HG02884 (cell line): ENCODE measurements at regions not wholly inside any gene's neighbourhood (a gene's known extent, or its start where the extent isn't known, plus 50 kb on each side); places are given as distances from the start of the nearest gene placed in this dataset.
"Not testable (repeated sequence)": the region's sequence is repeated elsewhere in the genome, so short reads cannot be mapped to it uniquely, and the experiment has no call there.

Experiments
- ATAC-seq: cut with Tn5 transposase; IDR thresholded peaks from one replicate; pipeline ENCODE4 v1.9.1; 2021; ENCODE audit warnings: mild to moderate bottlenecking, moderate library complexity; ENCODE audit not compliant: unreplicated experiment

DNA sequence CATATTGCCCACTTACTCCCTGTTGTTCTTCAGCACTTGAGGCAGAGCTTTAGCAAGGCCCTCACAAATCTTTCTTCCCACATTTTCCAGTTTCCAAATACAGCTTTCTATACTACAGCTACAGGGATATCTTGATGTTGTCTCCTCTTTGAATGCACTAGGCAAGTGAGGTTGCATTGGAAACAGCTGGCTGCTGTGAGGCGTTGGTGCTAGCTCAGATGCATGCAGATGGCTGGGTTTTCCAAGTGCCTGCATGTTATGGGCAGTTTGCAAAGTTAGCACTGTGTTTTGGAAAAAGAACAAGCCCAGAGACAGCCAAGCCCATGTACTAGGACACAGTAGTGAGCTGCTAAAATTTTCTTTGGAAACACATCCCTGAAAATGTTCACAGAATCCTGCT is 315.1 kb upstream of the RASGEF1B start:
- no peak for ATAC-seq

GRCh38 chr4:81786063-81786763 is 314.5 kb upstream of the RASGEF1B start:
- no peak for ATAC-seq

DNA sequence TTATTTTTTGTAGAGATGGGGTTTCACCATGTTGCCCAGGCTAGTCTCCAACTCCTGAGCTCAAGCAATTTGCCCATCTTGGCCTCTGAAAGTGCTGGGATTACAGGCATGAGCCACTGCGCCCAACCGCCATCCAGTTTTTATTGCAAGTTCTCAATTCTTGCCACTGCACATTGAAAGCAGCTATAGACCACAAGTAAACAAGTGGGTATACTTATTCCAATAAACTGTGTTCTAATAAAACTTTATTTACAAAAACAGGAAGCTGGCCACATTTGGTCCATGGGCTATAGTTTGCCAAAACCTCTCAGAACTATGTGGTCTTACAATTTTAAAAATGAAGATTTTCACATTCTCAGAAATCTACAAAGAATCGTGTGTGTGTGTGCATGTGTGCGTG is 313.6 kb upstream of the RASGEF1B start:
- ATAC-seq = no peak

DNA sequence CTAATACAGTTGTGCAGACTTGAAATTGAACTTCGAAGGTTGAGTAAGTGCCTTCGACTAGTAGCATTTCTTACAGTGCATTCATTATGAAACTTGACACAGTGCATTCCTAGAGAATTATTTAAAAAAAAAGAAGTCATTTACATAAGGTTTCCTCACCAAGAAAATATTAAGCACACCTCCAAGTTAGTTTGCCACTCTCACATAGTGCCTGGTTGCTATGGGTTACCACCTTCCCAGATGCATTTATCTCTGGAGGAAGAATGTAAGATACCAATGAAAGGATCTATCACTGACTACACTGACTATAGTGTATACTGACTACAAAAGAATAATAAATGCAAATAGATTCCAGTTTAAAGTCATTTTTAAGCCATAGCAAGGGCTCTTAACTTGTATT is 311.9 kb upstream of the RASGEF1B start:
- ATAC-seq = no peak

DNA sequence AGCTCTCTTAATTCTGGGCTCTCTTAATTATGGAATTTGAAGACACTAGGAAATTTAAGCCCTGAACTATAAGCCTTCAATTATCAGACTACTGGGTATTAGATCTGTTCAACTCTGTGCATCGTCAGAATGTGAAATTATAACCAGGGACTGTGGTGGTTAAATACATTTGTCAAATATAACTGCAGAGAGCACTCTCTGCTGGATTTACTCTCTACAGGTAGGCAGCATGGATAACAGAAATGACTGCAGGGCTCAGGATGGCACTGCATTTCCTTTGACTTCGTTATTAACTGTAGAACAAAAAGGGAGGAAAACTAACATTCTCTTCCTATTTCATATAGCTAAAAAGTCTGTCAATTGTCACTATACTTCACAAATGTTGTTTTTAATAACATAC is 310.1 kb upstream of the RASGEF1B start:
- no peak for ATAC-seq

GRCh38 chr4:81777718-81778117 is 306.0 kb upstream of the RASGEF1B start:
- ATAC-seq = not testable (repeated sequence)

- no peak for ATAC-seq
These were observed 305.1 kb upstream of the RASGEF1B start for GRCh38 chr4:81776794-81777193.

DNA sequence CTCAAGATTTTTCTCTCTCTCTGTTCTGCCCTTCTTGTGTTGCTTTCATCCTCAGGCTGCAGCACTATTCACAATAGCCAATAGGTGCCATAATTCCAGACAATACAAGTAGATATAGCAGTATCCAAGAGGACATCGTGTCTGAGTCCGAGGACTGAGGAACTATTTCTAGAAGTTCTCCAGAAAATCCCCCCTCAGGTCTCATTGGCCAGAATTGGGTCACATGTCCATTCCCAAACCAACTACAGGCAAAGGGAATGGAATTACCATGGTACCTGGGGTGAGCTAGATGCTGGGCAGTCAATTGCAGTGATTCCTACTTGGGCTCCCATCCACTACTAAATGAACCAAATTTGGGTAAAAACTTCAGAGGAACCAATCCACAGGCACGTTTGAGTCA is 301.9 kb upstream of the RASGEF1B start:
- ATAC-seq = no peak

DNA sequence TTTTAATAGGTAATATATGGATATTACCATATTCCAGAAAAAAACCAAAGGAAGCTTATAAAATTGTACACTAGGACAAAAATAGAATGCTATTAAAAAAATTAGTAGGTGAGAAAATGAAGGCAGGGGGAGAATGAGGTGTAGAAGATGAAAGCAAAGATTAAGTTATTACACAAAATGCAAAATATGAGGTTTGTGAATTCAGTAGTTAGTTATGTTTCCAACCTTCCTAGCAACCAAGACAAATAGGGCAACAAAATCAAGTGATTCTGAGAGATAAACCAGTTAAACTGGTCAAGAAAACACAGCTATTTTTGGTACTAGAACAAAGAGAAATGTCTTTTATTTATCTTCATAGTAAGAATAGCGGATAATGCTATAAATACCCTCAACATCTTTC is 300.0 kb upstream of the RASGEF1B start:
- ATAC-seq = no peak

GRCh38 chr4:81769244-81769643 is 297.5 kb upstream of the RASGEF1B start:
- no peak for ATAC-seq

GRCh38 chr4:81758574-81759264 is 287.0 kb upstream of the RASGEF1B start:
- ATAC-seq = no peak

- ATAC-seq = no peak
These were observed 286.0 kb upstream of the RASGEF1B start for GRCh38 chr4:81757691-81758090.

GRCh38 chr4:81756973-81757372 is 285.3 kb upstream of the RASGEF1B start:
- ATAC-seq = peak; percentile 69

- no peak for ATAC-seq
These were observed 284.3 kb upstream of the RASGEF1B start for GRCh38 chr4:81756042-81756441.

GRCh38 chr4:81754169-81754568 is 282.5 kb upstream of the RASGEF1B start:
- no peak for ATAC-seq

- no peak for ATAC-seq
These were observed 280.0 kb upstream of the RASGEF1B start for GRCh38 chr4:81751531-81752289.

- ATAC-seq = no peak
These were observed 275.7 kb upstream of the RASGEF1B start for GRCh38 chr4:81747242-81747930.

DNA sequence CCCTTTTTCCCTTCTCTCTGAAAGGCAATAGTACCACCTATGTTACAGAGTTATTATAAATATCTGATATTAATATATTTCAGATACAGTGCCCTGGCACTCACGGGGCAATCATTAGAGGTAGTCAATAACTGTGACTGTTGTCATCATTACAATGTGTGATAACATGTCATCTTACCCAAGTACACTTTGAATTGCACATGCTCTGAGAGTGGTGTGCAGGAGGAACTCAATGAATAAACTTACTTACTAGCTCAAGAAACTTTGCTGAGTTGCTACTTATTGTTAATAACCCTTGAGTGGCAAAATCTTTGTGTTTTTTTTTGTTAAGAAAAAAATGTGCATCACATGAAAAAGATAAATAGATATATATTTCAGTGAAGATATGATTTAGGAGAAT is 275.1 kb upstream of the RASGEF1B start:
- ATAC-seq = no peak

- no peak for ATAC-seq
These were observed 274.4 kb upstream of the RASGEF1B start for GRCh38 chr4:81746071-81746470.

- no peak for ATAC-seq
These were observed 273.3 kb upstream of the RASGEF1B start for GRCh38 chr4:81745050-81745449.

DNA sequence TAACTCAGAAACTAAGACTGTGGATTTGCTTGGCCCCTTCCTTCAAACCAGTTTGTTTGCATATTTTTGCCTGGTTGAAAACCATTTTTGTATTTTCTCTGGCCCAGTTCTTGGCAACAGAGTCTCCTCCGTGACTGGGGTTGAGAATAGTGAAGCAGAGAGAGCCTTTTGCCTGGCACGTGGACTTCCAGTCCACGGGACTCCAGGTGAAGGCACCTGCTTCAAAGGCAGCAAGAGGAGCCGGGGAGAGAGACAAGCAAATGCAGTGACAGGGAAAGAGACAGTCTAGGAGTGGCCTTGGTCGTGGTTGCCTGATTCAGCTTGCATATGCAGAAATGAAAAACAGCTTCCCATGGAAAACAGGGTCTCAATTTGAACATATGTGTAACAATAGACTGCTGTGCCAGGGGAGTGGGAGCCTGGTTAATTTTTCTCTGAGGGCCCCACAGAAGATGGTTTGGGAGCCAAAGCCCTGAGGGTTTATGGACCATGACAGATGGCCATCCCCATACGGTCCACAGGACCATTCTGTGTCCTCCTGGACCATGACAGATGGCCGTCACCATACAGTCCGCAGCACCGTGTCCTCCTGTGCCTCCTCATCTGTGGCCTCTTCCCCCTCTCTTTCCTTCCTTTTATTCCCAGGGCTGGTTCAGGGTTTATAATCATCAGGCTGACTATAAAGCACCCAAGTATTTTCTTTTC is 272.2 kb upstream of the RASGEF1B start:
- no peak for ATAC-seq
